K562 (cell line): ENCODE measurements at regions not wholly inside any gene's neighbourhood (a gene's known extent, or its start where the extent isn't known, plus 50 kb on each side); places are given as distances from the start of the nearest gene placed in this dataset.

Experiments
- TBP ChIP-seq: optimal IDR thresholded peaks from 2 replicates; pipeline ENCODE3; 2011; ENCODE audit warnings: low read depth, low read length, improper control_type of control experiment
- YY1 ChIP-seq, 3 experiments: IDR thresholded peaks; 2 replicates each; pipeline ENCODE4 v1.6.1; 2011; ENCODE audit warnings: low read length in 2 of 3, mild to moderate bottlenecking in 2 of 3, moderate library complexity in 2 of 3, borderline replicate concordance in 1 of 3, control low read depth in 1 of 3, low read depth in 1 of 3; ENCODE audit not compliant: insufficient read depth in 3 of 3, insufficient replicate concordance in 2 of 3, control insufficient read depth in 1 of 3, insufficient read length in 1 of 3; ENCODE audit errors: extremely low read depth in 1 of 3

DNA sequence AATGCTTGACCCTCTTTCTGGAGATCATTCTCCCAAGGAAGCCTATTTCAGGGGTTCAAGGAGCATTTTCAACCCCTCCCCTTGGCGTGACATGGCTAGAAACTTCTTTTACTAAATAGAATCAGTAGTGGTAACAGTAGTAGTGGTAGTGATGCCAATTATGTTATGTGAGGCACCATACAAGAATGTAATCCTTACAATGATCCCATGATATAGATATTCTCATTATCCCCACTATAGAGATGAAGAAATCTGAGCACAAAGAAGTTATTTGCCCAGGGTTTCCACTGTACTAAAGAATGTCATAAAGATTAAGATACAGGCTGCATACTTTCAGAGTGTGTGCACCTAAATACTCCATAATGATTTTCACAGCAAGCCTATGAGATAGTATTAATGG is 155.4 kb upstream of the CLINT1 start:
- no peak for TF ChIP-seq YY1 (IDR thresholded peaks at IDR 0.05; ENCODE audit: borderline replicate concordance in 1 of 3, control insufficient read depth in 1 of 3, extremely low read depth in 1 of 3, insufficient read depth in 3 of 3, insufficient read length in 1 of 3, insufficient replicate concordance in 2 of 3, low read depth in 1 of 3, low read length in 2 of 3)
- TF ChIP-seq TBP = no peak
